NT2/D1 (cell line): ENCODE measurements at regions not wholly inside any gene's neighbourhood (a gene's known extent, or its start where the extent isn't known, plus 50 kb on each side); places are given as distances from the start of the nearest gene placed in this dataset.

Experiments used
- YY1 ChIP-seq: IDR thresholded peaks from 2 replicates; pipeline ENCODE4 v1.6.1; 2011; ENCODE audit not compliant: insufficient read length, insufficient read depth
- ZNF274 ChIP-seq: IDR thresholded peaks from 2 replicates; pipeline ENCODE4 v1.6.1; 2011; ENCODE audit warnings: mild to moderate bottlenecking, low read depth, low read length

DNA sequence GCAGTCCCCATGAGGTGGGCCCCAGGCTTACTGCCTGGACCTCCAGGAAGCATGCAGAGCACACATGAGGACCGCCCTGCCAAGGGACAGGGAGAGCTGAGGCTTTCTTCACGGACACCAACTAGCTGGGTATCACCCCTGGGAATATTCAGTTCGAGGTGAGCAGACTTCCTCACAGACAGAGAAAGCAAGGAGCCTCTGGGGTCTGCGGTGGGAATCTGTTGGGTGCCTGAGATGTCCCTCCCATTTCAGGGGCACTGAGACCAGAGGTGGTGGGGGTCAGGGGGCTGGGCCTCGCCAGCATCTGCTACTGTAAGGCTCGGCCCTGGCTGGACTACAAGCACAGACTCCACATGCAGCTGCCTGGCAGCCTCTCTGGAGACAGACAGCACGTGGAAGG is 74.3 kb upstream of the SYNDIG1 start:
- no peak for TF ChIP-seq ZNF274
- TF ChIP-seq YY1, result no peak
